Fibroblast of skin of left biceps (primary cell): ENCODE measurements at regions not wholly inside any gene's neighbourhood (a gene's known extent, or its start where the extent isn't known, plus 50 kb on each side); places are given as distances from the start of the nearest gene placed in this dataset.
A peak's percentile ranks its signal among the peaks of the same experiment; 100 is the strongest.

Source experiments
- DNase-seq, 2 experiments: peaks; one replicate each; pipeline ENCODE4 v3.0.0-alpha.2; 2013; ENCODE audit warnings: low read depth in 2 of 2

DNA sequence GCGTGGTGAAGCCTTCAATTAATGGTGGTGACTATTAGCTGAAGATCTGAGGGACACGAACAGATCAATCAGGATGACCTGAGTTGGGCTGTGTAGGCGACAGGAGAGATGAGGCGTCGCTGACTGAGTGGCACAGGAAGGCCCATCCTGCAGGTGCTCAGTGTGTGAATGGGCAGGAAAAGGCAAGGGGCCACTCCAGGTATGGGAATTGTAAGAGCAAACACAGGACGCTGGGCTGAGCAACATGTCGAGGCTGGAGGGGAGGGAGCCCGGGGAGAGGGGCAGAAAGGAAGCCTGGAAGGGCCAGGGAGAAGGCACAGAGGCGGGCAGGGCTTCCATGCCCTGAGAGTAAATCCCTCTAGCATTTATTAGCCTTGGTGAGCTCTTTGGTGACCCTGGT lies 151.0 kb downstream of the VEGFA start:
- no peak for DNase-seq

DNA sequence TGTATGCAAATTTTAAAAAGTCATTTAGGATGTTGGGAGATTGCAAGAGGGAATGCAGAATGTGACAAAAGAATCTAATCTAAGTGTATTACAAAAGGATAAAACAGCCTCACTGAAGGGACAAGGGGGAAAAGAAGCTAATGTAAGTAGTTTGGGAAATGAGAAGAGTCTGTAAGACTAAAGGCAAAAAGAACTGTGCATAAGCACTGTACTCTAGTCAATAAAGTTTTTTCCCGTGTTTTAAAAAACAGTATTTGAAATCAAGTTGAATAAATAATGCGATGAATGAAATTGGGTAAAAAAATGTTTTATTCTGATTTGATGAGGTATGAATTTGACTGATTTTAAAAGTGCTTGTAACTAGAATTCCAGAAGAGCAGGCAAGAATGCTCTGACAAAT lies 149.8 kb downstream of the VEGFA start:
- no peak for DNase-seq

- DNase-seq = no peak
These were observed 147.9 kb downstream of the VEGFA start for GRCh38 chr6:43917878-43918382.

- peak; percentile 42 to 70 for DNase-seq
These were observed 147.2 kb downstream of the VEGFA start for GRCh38 chr6:43916924-43917877.

- no peak for DNase-seq
These were observed 146.2 kb downstream of the VEGFA start for GRCh38 chr6:43915986-43916923.

- DNase-seq = no peak
These were observed 145.3 kb downstream of the VEGFA start for GRCh38 chr6:43915208-43915869.

DNA sequence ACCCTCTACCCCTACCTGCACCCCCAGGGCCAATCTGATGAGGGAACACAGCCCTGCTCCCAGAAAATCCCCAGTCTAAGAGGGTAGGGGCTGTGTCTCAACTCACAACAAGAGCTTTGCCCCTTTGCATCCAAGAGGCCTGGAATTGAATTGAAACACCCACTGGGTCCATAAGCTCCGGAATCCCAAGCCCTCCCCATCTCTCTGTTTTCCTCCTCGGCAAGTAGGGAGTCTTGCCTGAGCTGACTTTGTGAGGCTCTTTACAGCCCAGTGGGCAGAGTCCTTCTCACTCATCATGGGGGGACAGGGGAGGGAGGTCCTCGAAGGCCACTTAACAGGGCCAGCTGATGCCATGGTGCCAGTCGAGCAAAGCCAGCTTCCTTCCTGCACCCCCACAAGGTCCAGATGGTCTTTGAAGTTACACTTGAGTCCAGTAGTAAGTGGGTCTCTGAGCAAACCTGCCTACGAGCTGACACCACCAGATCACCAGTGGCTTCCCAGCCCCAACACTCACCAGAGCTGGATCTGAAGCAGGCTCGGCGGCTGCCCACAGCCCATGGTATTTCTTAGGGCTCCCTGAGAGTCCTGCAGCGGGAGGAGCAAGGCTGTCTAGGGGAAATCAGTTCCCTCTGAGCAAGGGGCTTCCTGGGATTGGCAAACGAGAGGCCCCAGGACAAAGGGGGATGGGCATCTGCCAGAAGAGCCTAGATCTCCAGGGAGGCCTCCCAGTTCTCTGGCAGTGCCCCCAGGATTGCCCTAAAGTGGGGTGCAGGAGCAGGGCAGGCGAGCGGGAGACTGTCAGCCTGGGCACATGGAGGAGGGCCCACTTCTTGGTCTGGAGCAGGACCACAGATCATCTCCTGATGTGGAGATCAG lies 144.5 kb downstream of the VEGFA start:
- no peak for DNase-seq

GRCh38 chr6:43913375-43914271 lies 143.6 kb downstream of the VEGFA start:
- no peak for DNase-seq

- no peak for DNase-seq
These were observed 142.8 kb downstream of the VEGFA start for GRCh38 chr6:43912598-43913371.

GRCh38 chr6:43912116-43912577 lies 142.1 kb downstream of the VEGFA start:
- no peak for DNase-seq

- DNase-seq = peak; percentile 69 to 70
These were observed 141.5 kb downstream of the VEGFA start for GRCh38 chr6:43911354-43912115.

- peak; percentile 82 to 87 for DNase-seq
These were observed 140.8 kb downstream of the VEGFA start for GRCh38 chr6:43910638-43911353.

DNA sequence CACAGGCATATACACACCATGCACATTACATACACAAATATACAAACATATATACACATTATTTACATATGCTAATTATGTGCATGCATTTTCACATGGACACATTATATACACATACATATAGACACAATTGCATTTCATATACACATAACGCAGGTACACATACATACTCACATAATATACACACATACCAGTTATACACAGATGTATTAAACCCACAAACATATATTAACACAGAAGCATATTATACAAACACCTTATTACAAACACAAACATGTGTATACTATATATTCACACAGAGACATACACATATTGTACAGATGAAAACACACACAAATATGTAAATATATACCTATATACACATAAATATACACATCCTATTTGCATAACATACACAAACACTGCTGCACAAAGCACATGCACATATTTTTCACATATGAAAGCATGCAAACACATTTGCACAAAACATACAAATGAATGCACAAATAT lies 140.2 kb downstream of the VEGFA start:
- DNase-seq = no peak

DNA sequence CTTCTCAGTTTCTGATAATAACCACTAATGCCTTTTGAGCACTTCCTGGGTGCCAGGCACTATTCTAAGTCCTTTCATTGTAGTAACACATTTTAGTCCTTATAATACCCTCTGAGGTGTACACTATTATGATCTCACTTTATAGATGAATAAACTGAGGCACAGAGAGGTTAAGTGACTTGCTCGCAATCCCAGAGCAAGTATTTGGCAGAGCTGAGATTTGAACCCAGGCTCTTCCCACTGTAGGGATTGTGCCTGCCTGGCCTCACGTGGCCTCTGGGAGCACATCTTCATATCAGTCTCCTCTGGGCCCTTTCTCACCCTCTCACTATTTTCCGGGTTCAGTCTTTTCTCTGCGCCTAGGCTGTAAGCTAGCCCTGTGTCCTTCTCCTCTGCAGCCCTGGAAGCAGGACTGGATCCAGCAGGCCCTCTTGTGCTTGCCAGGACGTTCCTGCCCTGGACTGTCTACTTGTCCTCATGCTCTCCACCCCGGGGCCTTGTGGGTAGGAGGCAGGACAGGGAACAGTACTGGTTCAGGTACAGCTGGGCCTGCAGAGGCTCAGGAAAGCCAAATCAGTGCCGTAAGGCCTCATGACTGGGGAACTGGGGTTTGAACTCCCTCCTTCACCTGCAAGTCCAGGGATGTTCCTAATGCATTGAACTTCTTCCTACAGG lies 139.6 kb downstream of the VEGFA start:
- DNase-seq = no peak

- DNase-seq = no peak
These were observed 137.9 kb downstream of the VEGFA start for GRCh38 chr6:43907789-43908472.

DNA sequence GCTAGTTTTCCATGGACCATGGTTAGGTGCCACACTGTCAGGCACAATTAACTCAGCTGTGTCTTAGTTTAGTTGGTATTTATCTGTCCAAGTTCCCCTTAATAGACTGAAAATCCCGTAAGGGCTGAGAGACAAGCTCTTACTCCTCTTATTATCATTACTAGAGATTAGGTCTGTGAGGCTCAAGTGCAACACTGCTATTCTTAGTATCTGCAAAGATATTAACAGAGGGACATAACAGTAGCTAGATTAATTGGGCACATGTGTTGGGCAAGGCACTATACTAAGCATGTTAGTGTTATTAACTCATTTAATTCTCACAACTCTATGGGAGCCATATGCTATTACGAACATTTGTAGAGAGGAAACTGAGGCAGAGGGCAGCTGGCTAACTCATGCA lies 137.3 kb downstream of the VEGFA start:
- no peak for DNase-seq
